A673 (cell line): ENCODE measurements at regions not wholly inside any gene's neighbourhood (a gene's known extent, or its start where the extent isn't known, plus 50 kb on each side); places are given as distances from the start of the nearest gene placed in this dataset.

Source experiments
- BruUV-seq: library from RNA; stranded (reverse); fragments of 400-500 nt; replicated peaks from 2 replicates; lab custom pipeline; 2021; lab: Mats Ljungman, UMichigan
- CTCF ChIA-PET: fragments of 300-600 bp; sonication (Branson Sonifier 250); formaldehyde crosslinking; loops from one replicate; lab custom pipeline; 2022; ENCODE audit warnings: antibody characterized with exemption; lab: Charles Lee
- POLR2A ChIA-PET: fragments of 300-600 bp; sonication (Branson Sonifier 250); formaldehyde crosslinking; loops from one replicate; lab custom pipeline; 2022; ENCODE audit warnings: antibody characterized with exemption; ENCODE audit not compliant: low non-redundant PET; lab: Charles Lee
- DNase-seq: peaks from one replicate; pipeline ENCODE4 v3.0.0-alpha.2; 2015; ENCODE audit warnings: low spot score
- H3K27ac ChIP-seq: fragments of 200-600 bp; sonication (generic); 2 replicates; pipeline ENCODE4 v1.5.1; 2016; ENCODE audit warnings: mixed run types, low read depth, mild to moderate bottlenecking, mixed read lengths, antibody characterized with exemption, low read length; ENCODE audit not compliant: poor library complexity, severe bottlenecking
- H3K27me3 ChIP-seq: fragments of 200-600 bp; sonication (generic); replicated peaks from 2 replicates; pipeline ENCODE4 v1.6.1; 2017; ENCODE audit warnings: mixed run types, low read depth, mild to moderate bottlenecking, mixed read lengths, antibody characterized with exemption, low read length; ENCODE audit not compliant: insufficient read depth, poor library complexity
- H3K36me3 ChIP-seq: fragments of 200-600 bp; sonication (generic); 2 replicates; pipeline ENCODE4 v1.6.1; 2016; ENCODE audit warnings: mixed run types, mild to moderate bottlenecking, mixed read lengths, antibody characterized with exemption, low read length; ENCODE audit not compliant: insufficient read depth, poor library complexity, severe bottlenecking
- H3K4me1 ChIP-seq: fragments of 200-600 bp; sonication (generic); 2 replicates; pipeline ENCODE4 v1.6.1; 2017; ENCODE audit warnings: mixed run types, mild to moderate bottlenecking, mixed read lengths, antibody characterized with exemption, low read length; ENCODE audit not compliant: insufficient read depth, poor library complexity, severe bottlenecking
- H3K4me3 ChIP-seq: fragments of 200-600 bp; sonication (generic); 2 replicates; pipeline ENCODE4 v1.5.1; 2016; ENCODE audit warnings: low read depth, mixed run types, mild to moderate bottlenecking, mixed read lengths, low read length; ENCODE audit not compliant: poor library complexity, severe bottlenecking
- H3K9me3 ChIP-seq: fragments of 200-600 bp; sonication (generic); 2 replicates; pipeline ENCODE4 v1.6.1; 2016; ENCODE audit warnings: mixed run types, low read depth, mild to moderate bottlenecking, mixed read lengths, antibody characterized with exemption, low read length; ENCODE audit not compliant: poor library complexity, severe bottlenecking
- EZH2 ChIP-seq: fragments of 200-600 bp; sonication (generic); IDR thresholded peaks from 2 replicates; pipeline ENCODE4 v1.6.1; 2017; ENCODE audit warnings: borderline replicate concordance, low read depth, mild to moderate bottlenecking, mixed read lengths, antibody characterized with exemption, low read length; ENCODE audit not compliant: poor library complexity, severe bottlenecking
- intact Hi-C: fragments of 100-400 bp; cut with micrococcal nuclease; formaldehyde crosslinking; loops from one replicate; pipeline ENCODE4 v1.10.0; 2022; ENCODE audit not compliant: unreplicated experiment
- TF ChIP-seq, protein P1 (sequence below): fragments of 300-800, 200-600 bp; sonication (generic); conservative IDR thresholded peaks from 2 replicates; pipeline ENCODE4 v1.5.1; 2017; ENCODE audit warnings: low read depth, mild to moderate bottlenecking, antibody characterized with exemption, low read length, moderate library complexity, mixed read lengths

DNA sequence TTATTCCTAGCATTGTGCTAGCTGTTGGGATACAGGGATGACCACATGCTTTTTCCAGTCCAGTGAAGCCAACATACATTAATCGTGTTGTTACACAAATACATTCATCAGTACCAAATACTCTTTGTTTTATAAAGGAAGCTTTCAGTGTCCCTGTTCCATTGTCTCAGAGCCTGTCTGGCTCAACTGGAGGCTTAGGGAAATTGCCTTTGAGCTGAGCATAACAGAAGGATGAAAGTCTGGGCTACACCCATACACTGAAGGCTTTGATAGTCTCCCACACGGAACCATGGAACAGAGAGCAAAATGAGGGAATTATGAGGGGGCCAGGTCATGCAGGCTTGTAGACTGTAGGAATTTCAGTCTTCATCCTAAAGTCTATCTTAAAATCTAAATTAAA is 126.4 kb upstream of the KCNQ5 start:
- CTCF ChIA-PET, result no interaction called here
- TF ChIP-seq, protein P1, sequence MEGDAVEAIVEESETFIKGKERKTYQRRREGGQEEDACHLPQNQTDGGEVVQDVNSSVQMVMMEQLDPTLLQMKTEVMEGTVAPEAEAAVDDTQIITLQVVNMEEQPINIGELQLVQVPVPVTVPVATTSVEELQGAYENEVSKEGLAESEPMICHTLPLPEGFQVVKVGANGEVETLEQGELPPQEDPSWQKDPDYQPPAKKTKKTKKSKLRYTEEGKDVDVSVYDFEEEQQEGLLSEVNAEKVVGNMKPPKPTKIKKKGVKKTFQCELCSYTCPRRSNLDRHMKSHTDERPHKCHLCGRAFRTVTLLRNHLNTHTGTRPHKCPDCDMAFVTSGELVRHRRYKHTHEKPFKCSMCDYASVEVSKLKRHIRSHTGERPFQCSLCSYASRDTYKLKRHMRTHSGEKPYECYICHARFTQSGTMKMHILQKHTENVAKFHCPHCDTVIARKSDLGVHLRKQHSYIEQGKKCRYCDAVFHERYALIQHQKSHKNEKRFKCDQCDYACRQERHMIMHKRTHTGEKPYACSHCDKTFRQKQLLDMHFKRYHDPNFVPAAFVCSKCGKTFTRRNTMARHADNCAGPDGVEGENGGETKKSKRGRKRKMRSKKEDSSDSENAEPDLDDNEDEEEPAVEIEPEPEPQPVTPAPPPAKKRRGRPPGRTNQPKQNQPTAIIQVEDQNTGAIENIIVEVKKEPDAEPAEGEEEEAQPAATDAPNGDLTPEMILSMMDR, result no peak
- TF ChIP-seq EZH2, result no peak
- H3K36me3 ChIP-seq, result no peaks in the 10 kb centered on the region
- H3K9me3 ChIP-seq, result no peaks in the 10 kb centered on the region
- no peak overlapping the region for H3K4me3 ChIP-seq
- H3K27me3 ChIP-seq, result no peaks in the 10 kb centered on the region
- DNase-seq, result no peak
- intact Hi-C loops, result no loop called here
- no TSS peak for BruUV-seq
- no peaks in the 10 kb centered on the region for H3K4me1 ChIP-seq
- POLR2A ChIA-PET, result no interaction called here
- H3K27ac ChIP-seq, result no peak overlapping the region

DNA sequence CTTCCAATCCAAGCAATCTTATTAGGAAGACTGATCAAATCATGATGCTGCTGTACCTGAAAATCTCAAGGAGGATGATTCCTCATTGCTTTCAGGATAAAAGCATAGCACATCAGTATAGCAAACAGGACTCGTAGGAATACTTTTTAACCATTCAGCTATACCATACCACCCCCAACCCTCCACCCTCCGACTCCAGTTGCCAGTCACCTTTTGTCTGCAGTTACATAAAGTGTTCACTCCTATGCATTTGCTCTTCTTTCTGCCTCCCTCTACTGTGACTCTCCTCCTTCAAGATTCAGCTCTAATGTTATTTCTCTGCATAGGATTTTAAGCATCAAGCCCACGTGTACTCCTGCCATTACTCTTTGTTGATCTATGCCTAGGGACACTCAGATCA is 124.7 kb upstream of the KCNQ5 start:
- no peak overlapping the region for H3K27ac ChIP-seq
- H3K27me3 ChIP-seq, result no peaks in the 10 kb centered on the region
- no peak for TF ChIP-seq EZH2
- TF ChIP-seq, protein P1, result no peak
- intact Hi-C loops, result no loop called here
- no peaks in the 10 kb centered on the region for H3K36me3 ChIP-seq
- H3K4me3 ChIP-seq, result no peak overlapping the region
- BruUV-seq, result no TSS peak
- H3K4me1 ChIP-seq, result no peaks in the 10 kb centered on the region
- DNase-seq, result no peak
- CTCF ChIA-PET, result no interaction called here
- no peaks in the 10 kb centered on the region for H3K9me3 ChIP-seq
- POLR2A ChIA-PET, result no interaction called here

DNA sequence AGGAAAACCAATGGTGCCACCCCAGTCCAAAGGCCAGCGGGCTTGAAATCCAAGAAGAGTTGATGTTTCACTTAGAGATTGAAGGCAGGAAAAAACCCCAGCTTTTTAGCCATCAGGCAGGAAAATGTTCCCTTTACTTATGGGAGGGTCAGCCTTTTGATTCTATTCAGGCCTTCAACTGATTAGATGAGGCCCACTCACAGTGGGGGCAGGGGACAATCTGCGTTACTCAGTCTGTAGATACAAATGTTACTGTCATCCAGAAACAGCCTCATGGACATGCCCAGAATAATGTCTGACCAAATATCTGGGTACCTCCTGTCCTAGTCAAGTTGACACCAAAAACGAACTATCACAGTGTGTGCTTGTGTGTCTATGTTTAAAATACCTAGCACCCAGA is 121.2 kb upstream of the KCNQ5 start:
- Histone ChIP-seq H3K27me3 (no peaks in the 10 kb centered on the region), H3K9me3 (peaks cover 4% of the 10 kb centered on the region), H3K4me3 (no peak overlapping the region), H3K4me1 (no peaks in the 10 kb centered on the region), H3K36me3 (no peaks in the 10 kb centered on the region), H3K27ac (no peak overlapping the region)
- intact Hi-C loops, result no loop called here
- ChIA-PET POLR2A (no interaction called here), CTCF (no interaction called here)
- no peak for DNase-seq
- no peak for TF ChIP-seq EZH2
- no TSS peak for BruUV-seq

DNA sequence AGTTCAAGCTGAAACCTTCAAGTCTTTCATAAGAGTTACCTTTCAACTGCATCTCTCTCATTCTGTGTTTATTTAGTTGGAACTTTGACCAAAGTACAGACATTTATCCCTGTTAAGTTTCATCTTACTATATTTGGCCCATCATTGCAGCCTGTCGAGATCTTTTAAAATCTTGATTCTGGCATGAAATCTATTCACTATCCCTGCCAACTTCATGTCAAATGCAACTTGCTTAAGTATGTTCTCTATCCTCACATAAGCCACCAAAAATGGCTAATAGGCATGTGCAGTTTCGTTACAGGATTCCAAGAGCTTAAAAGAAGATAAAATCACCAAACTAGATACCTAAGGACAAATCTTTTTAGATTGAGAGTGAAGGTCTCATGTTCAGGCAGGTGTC is 117.5 kb upstream of the KCNQ5 start:
- no peak overlapping the region for H3K4me3 ChIP-seq
- H3K9me3 ChIP-seq, result peaks cover 4% of the 10 kb centered on the region
- H3K27me3 ChIP-seq, result no peaks in the 10 kb centered on the region
- CTCF ChIA-PET, result no interaction called here
- intact Hi-C loops, result no loop called here
- no TSS peak for BruUV-seq
- TF ChIP-seq, protein P1, result no peak
- TF ChIP-seq EZH2, result no peak
- DNase-seq, result no peak
- H3K27ac ChIP-seq, result no peak overlapping the region
- POLR2A ChIA-PET, result no interaction called here
- H3K36me3 ChIP-seq, result no peaks in the 10 kb centered on the region
- no peaks in the 10 kb centered on the region for H3K4me1 ChIP-seq
